A549 (cell line): ENCODE measurements at regions not wholly inside any gene's neighbourhood (a gene's known extent, or its start where the extent isn't known, plus 50 kb on each side); places are given as distances from the start of the nearest gene placed in this dataset.
A peak's percentile ranks its signal among the peaks of the same experiment; 100 is the strongest.

Experiments
- ATAC-seq, 2 experiments: fragments of 200-7000 bp in 1 of 2; fragments of >200 bp in 1 of 2; cut with Nextera tagmentation in 1 of 2; cut with Tn5 transposase in 1 of 2; 3 replicates each; pipeline versions ENCODE4 v1.8.0 to v1.9.1; 2018 to 2020; ENCODE audit warnings: mild to moderate bottlenecking in 1 of 2, moderate library complexity in 1 of 2
- CTCF ChIA-PET: fragments of 300-600 bp; sonication (Branson Sonifier 250); formaldehyde crosslinking; extraction: SDS; loops from one replicate; lab custom pipeline; 2021; ENCODE audit warnings: antibody characterized with exemption, inconsistent platforms; lab: Yijun Ruan, JAX
- POLR2A ChIA-PET: fragments of 350-600 bp; formaldehyde crosslinking; extraction: SDS; loops from one replicate; lab custom pipeline; 2021; ENCODE audit warnings: antibody characterized with exemption, inconsistent platforms; lab: Yijun Ruan, JAX
- DNase-seq, 2 experiments: peaks; one replicate each; pipeline versions ENCODE4 v3.0.0 to v3.0.0-alpha.2; 2011 to 2016; ENCODE audit warnings: low read depth in 1 of 2, low spot score in 1 of 2
- FAIRE-seq: peaks from 2 replicates; lab custom pipeline; 2011; peaks lifted over from hg19 to GRCh38; lab: Jason Lieb, UNC
- H3K27ac ChIP-seq, 2 experiments: fragments of >200 bp; sonication (Bioruptor Twin); formaldehyde crosslinking; 3 replicates each; pipeline ENCODE4 v1.5.1; 2016 to 2017
- H3K4me1 ChIP-seq: fragments of >200 bp; sonication (Bioruptor Twin); formaldehyde crosslinking; 3 replicates; pipeline ENCODE4 v1.6.1; 2016
- H3K4me2 ChIP-seq: fragments of >200 bp; sonication (Bioruptor Twin); formaldehyde crosslinking; 3 replicates; pipeline ENCODE4 v1.6.1; 2016
- H3K4me3 ChIP-seq: fragments of >200 bp; sonication (Bioruptor Twin); formaldehyde crosslinking; 3 replicates; pipeline ENCODE4 v1.5.1; 2016
- H3K9me3 ChIP-seq: fragments of >200 bp; sonication (Bioruptor Twin); formaldehyde crosslinking; 3 replicates; pipeline ENCODE4 v1.6.1; 2016
- BHLHE40 ChIP-seq: IDR thresholded peaks from 2 replicates; pipeline ENCODE4 v1.6.1; 2012; ENCODE audit warnings: low read depth, low read length, inconsistent platforms
- CBX2 ChIP-seq: fragments of 200-600 bp; sonication (generic); IDR thresholded peaks from 2 replicates; pipeline ENCODE4 v1.6.1; 2016; ENCODE audit warnings: low read depth, mild to moderate bottlenecking, borderline replicate concordance
- CHD2 ChIP-seq: fragments of 150-350 bp; IDR thresholded peaks from 2 replicates; pipeline ENCODE4 v1.6.1; 2014; ENCODE audit warnings: low read length; ENCODE audit not compliant: partially characterized antibody
- CHD4 ChIP-seq: fragments of 200-600 bp; sonication (generic); IDR thresholded peaks from 2 replicates; pipeline ENCODE4 v1.6.1; 2016; ENCODE audit warnings: antibody characterized with exemption, mild to moderate bottlenecking, borderline replicate concordance
- EHF ChIP-seq: fragments of 250-450 bp; sonication (Bioruptor Pico); IDR thresholded peaks from 2 replicates; pipeline ENCODE4 v1.5.0; 2020; ENCODE audit warnings: mild to moderate bottlenecking
- EP300 ChIP-seq, 2 experiments: fragments of >200 bp; sonication (Bioruptor Twin); formaldehyde crosslinking; IDR thresholded peaks; 2 replicates in 1 of 2; 3 replicates in 1 of 2; pipeline ENCODE4 v1.6.1; 2016 to 2017
- FOXS1 ChIP-seq: fragments of 250-450 bp; sonication (Bioruptor Pico); IDR thresholded peaks from 2 replicates; pipeline ENCODE4 v1.5.0; 2020; ENCODE audit warnings: mild to moderate bottlenecking, moderate library complexity
- HEYL ChIP-seq: fragments of 250-450 bp; sonication (Bioruptor Pico); IDR thresholded peaks from 2 replicates; pipeline ENCODE4 v1.8.0; 2021; ENCODE audit warnings: mild to moderate bottlenecking, moderate library complexity
- HOXB5 ChIP-seq: fragments of 250-450 bp; sonication (Bioruptor Pico); IDR thresholded peaks from 2 replicates; pipeline ENCODE4 v1.5.0; 2020; ENCODE audit warnings: mild to moderate bottlenecking, moderate library complexity
- MYC ChIP-seq: IDR thresholded peaks from 2 replicates; pipeline ENCODE4 v1.6.1; 2012; ENCODE audit warnings: mild to moderate bottlenecking, inconsistent platforms, low read length, improper control_type of control experiment, borderline replicate concordance
- PHF8 ChIP-seq: fragments of 200-600 bp; sonication (generic); IDR thresholded peaks from 2 replicates; pipeline ENCODE4 v1.6.1; 2016; ENCODE audit warnings: low read depth, mild to moderate bottlenecking, antibody characterized with exemption, moderate library complexity, borderline replicate concordance
- POLR2AphosphoS2 ChIP-seq: conservative IDR thresholded peaks from 2 replicates; pipeline ENCODE4 v1.6.1; 2012; ENCODE audit warnings: low read length, improper control_type of control experiment, inconsistent platforms
- RARB ChIP-seq: fragments of 250-450 bp; sonication (Bioruptor Pico); IDR thresholded peaks from 2 replicates; pipeline ENCODE4 v1.8.0; 2021; ENCODE audit warnings: mild to moderate bottlenecking, moderate library complexity
- RFX5 ChIP-seq: fragments of 450-650 bp; IDR thresholded peaks from 2 replicates; pipeline ENCODE4 v1.7.1; 2014; ENCODE audit warnings: antibody characterized with exemption, mild to moderate bottlenecking, moderate library complexity
- RNF2 ChIP-seq: fragments of 200-600 bp; sonication (generic); IDR thresholded peaks from 2 replicates; pipeline ENCODE4 v1.6.1; 2016; ENCODE audit warnings: low read depth, mild to moderate bottlenecking, antibody characterized with exemption, moderate library complexity, borderline replicate concordance
- SMC3 ChIP-seq: fragments of >200 bp; sonication (Bioruptor Twin); formaldehyde crosslinking; IDR thresholded peaks from 3 replicates; pipeline ENCODE4 v1.6.1; 2018; ENCODE audit warnings: inconsistent platforms
- TFCP2L1 ChIP-seq: fragments of 250-450 bp; sonication (Bioruptor Pico); IDR thresholded peaks from 2 replicates; pipeline ENCODE4 v1.5.0; 2021; ENCODE audit warnings: mild to moderate bottlenecking
- ZFP36 ChIP-seq: fragments of 450-650 bp; IDR thresholded peaks from 2 replicates; pipeline ENCODE4 v1.6.1; 2014; ENCODE audit warnings: borderline replicate concordance; ENCODE audit not compliant: partially characterized antibody
- ZSCAN20 ChIP-seq: fragments of 250-450 bp; sonication (Bioruptor Pico); IDR thresholded peaks from 2 replicates; pipeline ENCODE4 v1.8.0; 2022; ENCODE audit warnings: mild to moderate bottlenecking, moderate library complexity
- WGBS: methylation state at CpG from one replicate; pipeline ENCODE4 v1.1.6; 2017; ENCODE audit errors: missing lambda C conversion rate; 5-methylcytosine and 5-hydroxymethylcytosine counted together
- TF ChIP-seq, protein P1 (sequence below): fragments of 450-650 bp; IDR thresholded peaks from 2 replicates; pipeline ENCODE4 v1.6.1; 2014; ENCODE audit warnings: antibody characterized with exemption
- TF ChIP-seq, protein P2 (sequence below): fragments of 150-350 bp; IDR thresholded peaks from 2 replicates; pipeline ENCODE4 v1.6.1; 2014; ENCODE audit warnings: low read depth, mild to moderate bottlenecking, low read length
- TF ChIP-seq, protein P3 (sequence below): IDR thresholded peaks from 2 replicates; pipeline ENCODE4 v1.6.1; 2012
- TF ChIP-seq, protein P4 (sequence below): fragments of >200 bp; sonication (Bioruptor Twin); formaldehyde crosslinking; IDR thresholded peaks from 2 replicates; pipeline ENCODE4 v1.6.1; 2016

- TF ChIP-seq SMC3 (no peak), POLR2AphosphoS2 (no peak), TFCP2L1 (CRISPR knock-in tag) (no peak), CHD4 (no peak), ZFP36 (no peak), EHF (no peak), BHLHE40 (no peak)
- TF ChIP-seq, protein P1, sequence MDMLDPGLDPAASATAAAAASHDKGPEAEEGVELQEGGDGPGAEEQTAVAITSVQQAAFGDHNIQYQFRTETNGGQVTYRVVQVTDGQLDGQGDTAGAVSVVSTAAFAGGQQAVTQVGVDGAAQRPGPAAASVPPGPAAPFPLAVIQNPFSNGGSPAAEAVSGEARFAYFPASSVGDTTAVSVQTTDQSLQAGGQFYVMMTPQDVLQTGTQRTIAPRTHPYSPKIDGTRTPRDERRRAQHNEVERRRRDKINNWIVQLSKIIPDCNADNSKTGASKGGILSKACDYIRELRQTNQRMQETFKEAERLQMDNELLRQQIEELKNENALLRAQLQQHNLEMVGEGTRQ = no peak
- TF ChIP-seq, protein P2, sequence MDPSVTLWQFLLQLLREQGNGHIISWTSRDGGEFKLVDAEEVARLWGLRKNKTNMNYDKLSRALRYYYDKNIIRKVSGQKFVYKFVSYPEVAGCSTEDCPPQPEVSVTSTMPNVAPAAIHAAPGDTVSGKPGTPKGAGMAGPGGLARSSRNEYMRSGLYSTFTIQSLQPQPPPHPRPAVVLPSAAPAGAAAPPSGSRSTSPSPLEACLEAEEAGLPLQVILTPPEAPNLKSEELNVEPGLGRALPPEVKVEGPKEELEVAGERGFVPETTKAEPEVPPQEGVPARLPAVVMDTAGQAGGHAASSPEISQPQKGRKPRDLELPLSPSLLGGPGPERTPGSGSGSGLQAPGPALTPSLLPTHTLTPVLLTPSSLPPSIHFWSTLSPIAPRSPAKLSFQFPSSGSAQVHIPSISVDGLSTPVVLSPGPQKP = no peak
- TF ChIP-seq, protein P3, sequence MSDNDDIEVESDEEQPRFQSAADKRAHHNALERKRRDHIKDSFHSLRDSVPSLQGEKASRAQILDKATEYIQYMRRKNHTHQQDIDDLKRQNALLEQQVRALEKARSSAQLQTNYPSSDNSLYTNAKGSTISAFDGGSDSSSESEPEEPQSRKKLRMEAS = no peak
- ChIA-PET POLR2A (no interaction called here), CTCF (interaction anchor here (0.6 kb wide), 1 partner anchor 518 kb away, joined by 3 read pairs; no protein-coding TSS in a partner anchor)
- H3K4me1 ChIP-seq = no peaks in the 10 kb centered on the region
- no peaks in the 10 kb centered on the region for H3K9me3 ChIP-seq
- ATAC-seq (no peak), DNase-seq (no peak), FAIRE-seq (no peak)
- 56% methylated on average over 7 of the region's 9 CpGs for WGBS
- no peak overlapping the region for H3K4me2 ChIP-seq
- no peak overlapping the region for H3K27ac ChIP-seq
- no peak overlapping the region for H3K4me3 ChIP-seq
These were observed 121.8 kb upstream of the ERG start for GRCh38 chr21:38619992-38620479.

- CTCF ChIA-PET = interaction anchor here (0.6 kb wide), 1 partner anchor 56 kb away, joined by 3 read pairs; no protein-coding TSS in a partner anchor
- no peaks in the 10 kb centered on the region for H3K9me3 ChIP-seq
- no peak for FAIRE-seq
- 43% methylated on average over 3 of the region's 3 CpGs for WGBS
- no peaks in the 10 kb centered on the region for H3K4me1 ChIP-seq
- no peak overlapping the region for H3K27ac ChIP-seq
- H3K4me2 ChIP-seq = no peak overlapping the region
- POLR2A ChIA-PET = no interaction called here
- H3K4me3 ChIP-seq = no peak overlapping the region
- TF ChIP-seq RFX5 (no peak), MYC (no peak), ZSCAN20 (CRISPR knock-in tag) (no peak), CHD2 (no peak), SMC3 (no peak), FOXS1 (CRISPR knock-in tag) (no peak), HEYL (CRISPR knock-in tag) (no peak), HOXB5 (CRISPR knock-in tag) (no peak), EP300 (IDR thresholded peaks at IDR 0.05) (no peak), RNF2 (no peak), CBX2 (no peak), RARB (CRISPR knock-in tag) (no peak), TFCP2L1 (CRISPR knock-in tag) (no peak), ZFP36 (no peak), POLR2AphosphoS2 (no peak), PHF8 (no peak)
- TF ChIP-seq, protein P2 = no peak
- TF ChIP-seq, protein P4, sequence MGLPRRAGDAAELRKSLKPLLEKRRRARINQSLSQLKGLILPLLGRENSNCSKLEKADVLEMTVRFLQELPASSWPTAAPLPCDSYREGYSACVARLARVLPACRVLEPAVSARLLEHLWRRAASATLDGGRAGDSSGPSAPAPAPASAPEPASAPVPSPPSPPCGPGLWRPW = no peak
- TF ChIP-seq, protein P1 = no peak
- TF ChIP-seq, protein P3 = no peak
- no peak for ATAC-seq
- DNase-seq = peak in 1 of 2 experiments; percentile 2
These were observed 122.9 kb upstream of the ERG start for GRCh38 chr21:38621132-38621531.
